Cardiac muscle cell (in vitro differentiated cells and primary cell): ENCODE measurements at regions not wholly inside any gene's neighbourhood (a gene's known extent, or its start where the extent isn't known, plus 50 kb on each side); places are given as distances from the start of the nearest gene placed in this dataset.
A peak's percentile ranks its signal among the peaks of the same experiment; 100 is the strongest.

ENCODE experiments used
- DNase-seq, 2 donors: peaks; one replicate each; pipeline versions ENCODE4 v3.0.0 to v3.0.0-alpha.2; 2010 to 2017; ENCODE audit warnings: low read depth in 1 of 2, low spot score in 1 of 2
- H3K27ac ChIP-seq: fragments of 200-600 bp; sonication (generic); 2 replicates; pipeline ENCODE4 v1.5.1; 2016
- H3K27me3 ChIP-seq: fragments of 200-600 bp; sonication (generic); 2 replicates; pipeline ENCODE4 v1.6.0; 2016; ENCODE audit warnings: control low read depth
- H3K36me3 ChIP-seq: fragments of 200-600 bp; sonication (generic); 2 replicates; pipeline ENCODE4 v1.5.1; 2016; ENCODE audit warnings: control low read depth
- H3K4me1 ChIP-seq: fragments of 200-600 bp; sonication (generic); 2 replicates; pipeline ENCODE4 v1.8.1; 2017; ENCODE audit warnings: low read depth, mild to moderate bottlenecking, mixed run types
- H3K4me3 ChIP-seq: fragments of 200-600 bp; sonication (generic); 2 replicates; pipeline ENCODE4 v1.5.1; 2016; ENCODE audit warnings: mild to moderate bottlenecking
- H3K9me3 ChIP-seq: fragments of 200-600 bp; sonication (generic); 2 replicates; pipeline ENCODE4 v1.5.1; 2017; ENCODE audit warnings: low read depth, mild to moderate bottlenecking, control low read depth
- CTCF ChIP-seq: IDR thresholded peaks from 2 replicates; pipeline ENCODE4 v1.5.1; 2012; ENCODE audit warnings: low read depth, mild to moderate bottlenecking, low read length

GRCh38 chr4:10316851-10317250, 140.4 kb downstream of the ZNF518B start:
- Histone ChIP-seq H3K36me3 (no peaks in the 10 kb centered on the region), H3K9me3 (no peaks in the 10 kb centered on the region), H3K4me3 (no peak overlapping the region), H3K27me3 (no peaks in the 10 kb centered on the region), H3K4me1 (peaks cover 9% of the 10 kb centered on the region), H3K27ac (no peak overlapping the region)
- DNase-seq, result no peak
- no peak for TF ChIP-seq CTCF

GRCh38 chr4:10315638-10316037, 141.6 kb downstream of the ZNF518B start:
- H3K9me3 ChIP-seq, result no peaks in the 10 kb centered on the region
- H3K27ac ChIP-seq, result no peak overlapping the region
- peaks cover 9% of the 10 kb centered on the region for H3K4me1 ChIP-seq
- no peaks in the 10 kb centered on the region for H3K36me3 ChIP-seq
- H3K4me3 ChIP-seq, result no peak overlapping the region
- no peaks in the 10 kb centered on the region for H3K27me3 ChIP-seq
- TF ChIP-seq CTCF, result no peak
- DNase-seq, result no peak

- Histone ChIP-seq H3K36me3 (no peaks in the 10 kb centered on the region), H3K9me3 (no peaks in the 10 kb centered on the region), H3K4me1 (peaks cover 2% of the 10 kb centered on the region), H3K4me3 (no peak overlapping the region), H3K27me3 (no peaks in the 10 kb centered on the region), H3K27ac (no peak overlapping the region)
- no peak for TF ChIP-seq CTCF
- DNase-seq, result no peak
Observed at GRCh38 chr4:10312568-10312967, 144.7 kb downstream of the ZNF518B start.

- Histone ChIP-seq H3K36me3 (no peaks in the 10 kb centered on the region), H3K27me3 (no peaks in the 10 kb centered on the region), H3K27ac (no peak overlapping the region), H3K4me3 (no peak overlapping the region), H3K9me3 (no peaks in the 10 kb centered on the region), H3K4me1 (no peaks in the 10 kb centered on the region)
- DNase-seq, result no peak
- TF ChIP-seq CTCF, result no peak
Observed at GRCh38 chr4:10311939-10312338, 145.3 kb downstream of the ZNF518B start.

GRCh38 chr4:10305816-10306215, 151.4 kb downstream of the ZNF518B start:
- no peak for TF ChIP-seq CTCF
- Histone ChIP-seq H3K36me3 (no peaks in the 10 kb centered on the region), H3K4me3 (no peak overlapping the region), H3K27ac (no peak overlapping the region), H3K9me3 (no peaks in the 10 kb centered on the region), H3K27me3 (no peaks in the 10 kb centered on the region), H3K4me1 (no peaks in the 10 kb centered on the region)
- peak in 1 of 2 donors; percentile 32 for DNase-seq

GRCh38 chr4:10303291-10303690, 153.9 kb downstream of the ZNF518B start:
- TF ChIP-seq CTCF, result no peak
- Histone ChIP-seq H3K4me3 (no peak overlapping the region), H3K27ac (no peak overlapping the region), H3K4me1 (no peaks in the 10 kb centered on the region), H3K36me3 (no peaks in the 10 kb centered on the region), H3K27me3 (no peaks in the 10 kb centered on the region), H3K9me3 (no peaks in the 10 kb centered on the region)
- DNase-seq, result no peak
